Parathyroid adenoma (tissue), 2 donors: ENCODE measurements at regions not wholly inside any gene's neighbourhood (a gene's known extent, or its start where the extent isn't known, plus 50 kb on each side); places are given as distances from the start of the nearest gene placed in this dataset.

ENCODE experiments used
- H2AFZ ChIP-seq: fragments of 300-600 bp; sonication (generic); one replicate; pipeline ENCODE4 v1.7.0; 2017; ENCODE audit warnings: antibody characterized with exemption, mild to moderate bottlenecking
- H3K27ac ChIP-seq: fragments of 300-600 bp; sonication (generic); one replicate; pipeline ENCODE4 v1.7.0; 2017
- H3K27me3 ChIP-seq: fragments of 300-600 bp; sonication (generic); one replicate; pipeline ENCODE4 v1.7.0; 2017; ENCODE audit warnings: low read length; ENCODE audit not compliant: control insufficient read depth, insufficient read depth
- H3K36me3 ChIP-seq: fragments of 300-600 bp; sonication (generic); one replicate; pipeline ENCODE4 v1.7.0; 2017; ENCODE audit warnings: low read length; ENCODE audit not compliant: control insufficient read depth, insufficient read depth
- H3K4me1 ChIP-seq: fragments of 300-600 bp; sonication (generic); one replicate; pipeline ENCODE4 v1.7.0; 2017; ENCODE audit warnings: control low read depth
- H3K4me2 ChIP-seq: fragments of 300-600 bp; sonication (generic); one replicate; pipeline ENCODE4 v1.7.0; 2017; ENCODE audit warnings: low read length
- H3K4me3 ChIP-seq: fragments of 300-600 bp; sonication (generic); one replicate; pipeline ENCODE4 v1.7.0; 2017; ENCODE audit warnings: low read depth, low read length
- H3K79me2 ChIP-seq: fragments of 300-600 bp; sonication (generic); one replicate; pipeline ENCODE4 v1.7.0; 2017; ENCODE audit warnings: control low read depth
- H3K9ac ChIP-seq: fragments of 300-600 bp; sonication (generic); one replicate; pipeline ENCODE4 v1.7.0; 2017; ENCODE audit warnings: mild to moderate bottlenecking
- H3K9me3 ChIP-seq: fragments of 300-600 bp; sonication (generic); one replicate; pipeline ENCODE4 v1.7.0; 2017; ENCODE audit warnings: low read length; ENCODE audit not compliant: control insufficient read depth
- CTCF ChIP-seq: fragments of 300-600 bp; sonication (generic); IDR thresholded peaks from one replicate; pipeline ENCODE4 v1.7.0; 2017; ENCODE audit warnings: antibody characterized with exemption, mild to moderate bottlenecking
- donor health status: primary hyperparathyroidism.

GRCh38 chr2:134193006-134193405, 60.9 kb upstream of the MGAT5 start:
- H3K9ac ChIP-seq = no peak overlapping the region
- no peak overlapping the region for H3K4me3 ChIP-seq
- H3K36me3 ChIP-seq = no peaks in the 10 kb centered on the region
- H3K27me3 ChIP-seq = no peaks in the 10 kb centered on the region
- H2AFZ ChIP-seq = no peak overlapping the region
- H3K27ac ChIP-seq = no peak overlapping the region
- no peak overlapping the region for H3K4me2 ChIP-seq
- no peak for TF ChIP-seq CTCF
- peaks cover 7% of the 10 kb centered on the region for H3K4me1 ChIP-seq
- no peaks in the 10 kb centered on the region for H3K9me3 ChIP-seq
- peaks cover 25% of the 10 kb centered on the region for H3K79me2 ChIP-seq

- no peak for TF ChIP-seq CTCF
- no peaks in the 10 kb centered on the region for H3K36me3 ChIP-seq
- peaks cover 23% of the 10 kb centered on the region for H3K79me2 ChIP-seq
- peaks cover 8% of the 10 kb centered on the region for H3K4me1 ChIP-seq
- no peak overlapping the region for H3K9ac ChIP-seq
- H2AFZ ChIP-seq = no peak overlapping the region
- H3K27ac ChIP-seq = no peak overlapping the region
- no peaks in the 10 kb centered on the region for H3K9me3 ChIP-seq
- no peak overlapping the region for H3K4me3 ChIP-seq
- no peak overlapping the region for H3K4me2 ChIP-seq
- no peaks in the 10 kb centered on the region for H3K27me3 ChIP-seq
These were observed 59.4 kb upstream of the MGAT5 start for GRCh38 chr2:134194519-134194918.

- TF ChIP-seq CTCF = no peak
- H3K9me3 ChIP-seq = no peaks in the 10 kb centered on the region
These were observed 58.5 kb upstream of the MGAT5 start for GRCh38 chr2:134195341-134195740.

GRCh38 chr2:134197445-134197844, 56.4 kb upstream of the MGAT5 start:
- Histone ChIP-seq H3K27ac (no peak overlapping the region), H3K4me1 (peaks cover 14% of the 10 kb centered on the region), H3K79me2 (peaks cover 12% of the 10 kb centered on the region), H2AFZ (no peak overlapping the region), H3K36me3 (no peaks in the 10 kb centered on the region), H3K4me2 (no peak overlapping the region), H3K27me3 (no peaks in the 10 kb centered on the region), H3K9ac (no peak overlapping the region), H3K4me3 (no peak overlapping the region), H3K9me3 (no peaks in the 10 kb centered on the region)
- no peak for TF ChIP-seq CTCF

More at GRCh38 chr2:134195341-134195740, 58.5 kb upstream of the MGAT5 start:
- Histone ChIP-seq H3K4me1 (peaks cover 10% of the 10 kb centered on the region), H3K27me3 (no peaks in the 10 kb centered on the region), H3K79me2 (peaks cover 23% of the 10 kb centered on the region), H3K9ac (no peak overlapping the region), H3K36me3 (no peaks in the 10 kb centered on the region), H2AFZ (no peak overlapping the region), H3K4me2 (no peak overlapping the region), H3K4me3 (no peak overlapping the region), H3K27ac (no peak overlapping the region)

- no peak for TF ChIP-seq CTCF
- no peaks in the 10 kb centered on the region for H3K36me3 ChIP-seq
- no peak overlapping the region for H2AFZ ChIP-seq
- no peak overlapping the region for H3K4me2 ChIP-seq
- no peak overlapping the region for H3K27ac ChIP-seq
- no peaks in the 10 kb centered on the region for H3K27me3 ChIP-seq
- H3K9me3 ChIP-seq = no peaks in the 10 kb centered on the region
- peaks cover 14% of the 10 kb centered on the region for H3K79me2 ChIP-seq
- no peak overlapping the region for H3K4me3 ChIP-seq
- H3K4me1 ChIP-seq = peaks cover 14% of the 10 kb centered on the region
- H3K9ac ChIP-seq = no peak overlapping the region
These were observed 55.8 kb upstream of the MGAT5 start for GRCh38 chr2:134198006-134198634.
